GM12878 (cell line): ENCODE measurements at regions not wholly inside any gene's neighbourhood (a gene's known extent, or its start where the extent isn't known, plus 50 kb on each side); places are given as distances from the start of the nearest gene placed in this dataset.

ENCODE experiments used
- ATAC-seq: fragments of 200-7000 bp; cut with Tn5 transposase; 3 replicates; pipeline ENCODE4 v1.9.1; 2020; ENCODE audit warnings: mild to moderate bottlenecking, moderate library complexity
- BruUV-seq: library from RNA; stranded (reverse); fragments of 400-500 nt; replicated peaks from 2 replicates; lab custom pipeline; 2021; lab: Mats Ljungman, UMichigan
- CTCF ChIA-PET: fragments of 300-600 bp; sonication (Branson Sonifier 250); formaldehyde crosslinking; extraction: SDS; loops from one replicate; lab custom pipeline; 2021; ENCODE audit warnings: inconsistent platforms; lab: Yijun Ruan, JAX
- POLR2A ChIA-PET: fragments of 350-600 bp; formaldehyde crosslinking; extraction: SDS; loops from one replicate; lab custom pipeline; 2021; ENCODE audit warnings: inconsistent platforms; lab: Charles Lee
- RAD21 ChIA-PET: fragments of 300-600 bp; sonication (Branson Sonifier 250); formaldehyde crosslinking; loops from one replicate; lab custom pipeline; 2023; ENCODE audit warnings: antibody characterized with exemption; ENCODE audit not compliant: unreplicated experiment; lab: Charles Lee
- SMC1A ChIA-PET: fragments of 300-600 bp; sonication (Branson Sonifier 250); formaldehyde crosslinking; loops from one replicate; lab custom pipeline; 2023; ENCODE audit not compliant: unreplicated experiment, uncharacterized antibody; lab: Charles Lee
- DNase-seq: peaks from one replicate; pipeline ENCODE4 v3.0.0-alpha.2; 2011; ENCODE audit warnings: low read depth, low spot score
- FAIRE-seq: peaks from 3 replicates; lab custom pipeline; 2011; peaks lifted over from hg19 to GRCh38; lab: Jason Lieb, UNC
- H2AFZ ChIP-seq: 2 replicates; pipeline ENCODE4 v1.6.0; 2011; ENCODE audit warnings: low read depth, low read length, control low read depth; ENCODE audit not compliant: control insufficient read depth
- H3K27ac ChIP-seq: 2 replicates; pipeline ENCODE4 v1.5.1; 2011; ENCODE audit warnings: control low read depth; ENCODE audit not compliant: control insufficient read depth, insufficient read depth
- H3K27me3 ChIP-seq, 2 experiments: replicated peaks in 1 of 2; 2 replicates each; pipeline versions ENCODE4 v1.6.0 to v1.6.1; 2011; ENCODE audit warnings: low read length in 1 of 2; ENCODE audit not compliant: control insufficient read depth in 2 of 2, insufficient read depth in 2 of 2
- H3K36me3 ChIP-seq, 2 experiments: 2 replicates each; pipeline ENCODE4 v1.5.1; 2011; ENCODE audit warnings: low read length in 1 of 2; ENCODE audit not compliant: control insufficient read depth in 2 of 2, insufficient read depth in 2 of 2
- H3K4me1 ChIP-seq: 2 replicates; pipeline ENCODE4 v1.6.1; 2011; ENCODE audit warnings: mild to moderate bottlenecking, low read length, moderate library complexity, mixed read lengths; ENCODE audit not compliant: control insufficient read depth, insufficient read depth
- H3K4me2 ChIP-seq: 2 replicates; pipeline ENCODE4 v1.6.0; 2011; ENCODE audit warnings: control low read depth; ENCODE audit not compliant: control insufficient read depth, insufficient read depth
- H3K4me3 ChIP-seq: fragments of 200-600 bp; sonication (generic); 2 replicates; pipeline ENCODE4 v1.5.1; 2016
- H3K79me2 ChIP-seq: 2 replicates; pipeline ENCODE4 v1.6.0; 2011; ENCODE audit warnings: low read length; ENCODE audit not compliant: control insufficient read depth, insufficient read depth
- H3K9ac ChIP-seq: 2 replicates; pipeline ENCODE4 v1.8.0; 2011; ENCODE audit warnings: low read length, control low read depth, mixed read lengths; ENCODE audit not compliant: control insufficient read depth, insufficient read depth
- H3K9me3 ChIP-seq: replicated peaks from 3 replicates; pipeline ENCODE4 v1.5.1; 2011; ENCODE audit warnings: mild to moderate bottlenecking, low read length; ENCODE audit not compliant: control insufficient read depth, insufficient read depth
- H4K20me1 ChIP-seq: 2 replicates; pipeline ENCODE4 v1.6.0; 2011; ENCODE audit not compliant: control insufficient read depth, insufficient read depth
- MXI1 ChIP-seq: fragments of 150-350 bp; IDR thresholded peaks from 2 replicates; pipeline ENCODE4 v1.6.1; 2011; ENCODE audit warnings: low read depth, mild to moderate bottlenecking, inconsistent platforms, low read length, improper control_type of control experiment
- POLR2A ChIP-seq: IDR thresholded peaks from 2 replicates; pipeline ENCODE4 v1.6.1; 2011; ENCODE audit warnings: low read depth, mild to moderate bottlenecking, low read length
- RAD21 ChIP-seq: IDR thresholded peaks from 2 replicates; pipeline ENCODE4 v1.6.1; 2011; ENCODE audit warnings: mild to moderate bottlenecking, low read depth, low read length, moderate library complexity; ENCODE audit not compliant: insufficient read depth
- RELB ChIP-seq: fragments of 450-650 bp; IDR thresholded peaks from 2 replicates; pipeline ENCODE4 v1.6.1; 2017; ENCODE audit warnings: low read depth, mild to moderate bottlenecking, moderate library complexity
- SREBF1 ChIP-seq: IDR thresholded peaks from 2 replicates; pipeline ENCODE4 v1.6.1; 2012; ENCODE audit warnings: mild to moderate bottlenecking, low read length
- STAT1 ChIP-seq: fragments of 450-650 bp; conservative IDR thresholded peaks from 2 replicates; pipeline ENCODE4 v1.6.1; 2014; ENCODE audit warnings: antibody characterized with exemption, mild to moderate bottlenecking
- ZNF622 ChIP-seq: fragments of 450-650 bp; IDR thresholded peaks from 2 replicates; pipeline ENCODE4 v1.6.1; 2017; ENCODE audit warnings: mild to moderate bottlenecking, inconsistent platforms
- WGBS: methylation state at CpG from one replicate; pipeline ENCODE4 v1.1.6; 2016; ENCODE audit warnings: low lambda C conversion rate; ENCODE audit not compliant: insufficient replicate concordance, insufficient coverage; ENCODE audit errors: missing lambda C conversion rate; 5-methylcytosine and 5-hydroxymethylcytosine counted together
- in situ Hi-C: fragments of 300-500 bp; cut with MboI; formaldehyde crosslinking; loops from 9 replicates; pipeline ENCODE4 v1.14.3; 2018; ENCODE audit warnings: mixed read lengths
- intact Hi-C: fragments of 100-400 bp; cut with micrococcal nuclease; formaldehyde crosslinking; loops from one replicate; pipeline ENCODE4 v1.14.2; 2022; ENCODE audit not compliant: unreplicated experiment

GRCh38 chr12:93022603-93023340 lies 93.7 kb upstream of the EEA1 start:
- DNase-seq = no peak
- H3K4me3 ChIP-seq = no peak overlapping the region

More at GRCh38 chr12:93022603-93023340, 93.7 kb upstream of the EEA1 start:
- POLR2A ChIA-PET = interaction anchor here (0.9 kb wide), 1 partner anchor 132 kb away, joined by 3 read pairs; no protein-coding TSS in a partner anchor
- Histone ChIP-seq H3K4me2 (no peak overlapping the region), H3K9ac (no peak overlapping the region), H3K4me1 (no peaks in the 10 kb centered on the region), H2AFZ (no peak overlapping the region), H3K36me3 (no peaks in the 10 kb centered on the region; a peak in 1 of 4 replicates), H3K9me3 (no peaks in the 10 kb centered on the region; the same call in 1 of the 3 replicates), H3K27ac (no peak overlapping the region), H3K79me2 (no peaks in the 10 kb centered on the region), H4K20me1 (no peaks in the 10 kb centered on the region), H3K27me3 (no peaks in the 10 kb centered on the region)
- FAIRE-seq (no peak), ATAC-seq (no peak)
- CTCF ChIA-PET = interaction anchor here (0.8 to 1.6 kb wide), 3 partner anchors 36 to 397 kb away, joined by 4 to 8 read pairs (median 4); no protein-coding TSS in a partner anchor
- no TSS peak for BruUV-seq
- TF ChIP-seq STAT1 (no peak), MXI1 (no peak), POLR2A (no peak), SREBF1 (no peak), RELB (no peak), RAD21 (no peak), ZNF622 (no peak)
- RAD21 ChIA-PET = interaction anchor here (0.6 kb wide), 1 partner anchor 375 kb away, joined by 4 read pairs; no protein-coding TSS in a partner anchor
- intact Hi-C loops (loop anchor here (10.0 kb wide), 1 partner anchor 222 kb away; no protein-coding TSS in a partner anchor), in situ Hi-C loops (no loop called here)
- SMC1A ChIA-PET = interaction anchor here (0.9 to 22.0 kb wide), 6 partner anchors 14 to 397 kb away, joined by 3 to 420 read pairs (median 7); no protein-coding TSS in a partner anchor
- WGBS = 98% methylated on average over 6 of the region's 6 CpGs
